HL-60/S4 (cell line): ENCODE measurements at regions not wholly inside any gene's neighbourhood (a gene's known extent, or its start where the extent isn't known, plus 50 kb on each side); places are given as distances from the start of the nearest gene placed in this dataset.

Experiments used
- in situ Hi-C: fragments of 300-500 bp; cut with MboI; formaldehyde crosslinking; loops from 2 replicates; pipeline ENCODE4 v1.14.3; 2022; ENCODE audit warnings: low sequenced_read_pairs

DNA sequence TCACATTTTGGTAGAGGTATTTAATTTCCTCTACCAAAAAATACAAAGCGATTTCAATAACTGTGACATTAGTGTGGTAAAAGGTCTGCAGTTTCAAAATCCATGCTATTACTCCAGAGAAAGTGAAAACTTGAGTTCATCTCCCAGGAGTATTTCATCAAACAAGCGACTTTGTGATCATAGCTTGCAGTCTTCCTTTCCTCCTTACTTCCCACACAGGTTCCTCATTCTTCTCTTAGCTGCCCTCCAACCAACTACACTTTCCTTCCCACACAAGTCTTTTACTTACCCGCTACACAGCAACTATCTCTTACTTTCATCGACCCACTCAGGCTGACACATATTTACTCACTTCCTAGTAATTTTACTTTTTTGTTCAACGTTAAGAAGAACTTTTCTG lies 413.4 kb upstream of the USP15 start:
- in situ Hi-C loops = no loop called here

GRCh38 chr12:61848893-61849292 lies 411.3 kb upstream of the USP15 start:
- in situ Hi-C loops = no loop called here

- in situ Hi-C loops = no loop called here
Observed at GRCh38 chr12:61853945-61854344, 406.3 kb upstream of the USP15 start.

DNA sequence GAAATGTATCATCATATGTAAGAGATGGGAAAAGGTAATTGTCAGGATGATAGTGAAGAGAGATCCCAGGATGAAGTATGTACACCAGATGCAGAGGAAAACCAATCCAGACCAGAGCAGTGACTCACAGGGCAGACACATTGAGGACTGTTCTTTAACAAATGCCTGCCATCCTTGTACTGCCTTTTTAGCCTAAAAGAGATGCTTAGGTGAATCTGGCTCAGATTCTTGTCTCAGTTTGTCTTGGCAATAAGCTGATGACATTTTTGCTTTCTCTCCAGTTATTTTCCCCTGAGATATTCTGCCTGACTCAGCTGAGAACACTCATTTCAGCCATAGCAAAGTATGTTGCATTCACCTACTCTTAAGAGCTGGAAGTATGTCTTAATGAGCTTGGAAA lies 405.3 kb upstream of the USP15 start:
- in situ Hi-C loops = no loop called here

GRCh38 chr12:61857968-61858367 lies 402.2 kb upstream of the USP15 start:
- in situ Hi-C loops = no loop called here

GRCh38 chr12:61860451-61860850 lies 399.8 kb upstream of the USP15 start:
- in situ Hi-C loops = no loop called here

GRCh38 chr12:61862986-61863385 lies 397.2 kb upstream of the USP15 start:
- in situ Hi-C loops = no loop called here

DNA sequence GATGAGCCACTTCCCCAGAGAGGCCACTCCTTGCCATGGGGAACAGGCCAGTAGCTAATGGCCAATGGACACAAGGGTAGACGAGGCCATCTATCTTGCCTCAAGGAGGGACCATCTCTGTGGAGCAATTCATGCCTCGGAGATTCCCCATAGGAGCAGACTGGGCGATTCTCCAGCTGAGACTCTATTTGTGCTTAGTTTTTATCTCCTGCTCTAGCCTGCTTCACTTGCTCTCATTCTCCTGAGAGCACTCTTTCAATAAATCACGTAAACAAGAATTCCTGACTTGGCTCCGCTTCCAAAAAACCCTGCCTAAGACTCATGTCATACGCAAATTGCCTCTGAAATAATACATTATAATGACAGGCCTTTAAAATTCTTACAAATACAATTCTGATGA lies 396.4 kb upstream of the USP15 start:
- in situ Hi-C loops = no loop called here

DNA sequence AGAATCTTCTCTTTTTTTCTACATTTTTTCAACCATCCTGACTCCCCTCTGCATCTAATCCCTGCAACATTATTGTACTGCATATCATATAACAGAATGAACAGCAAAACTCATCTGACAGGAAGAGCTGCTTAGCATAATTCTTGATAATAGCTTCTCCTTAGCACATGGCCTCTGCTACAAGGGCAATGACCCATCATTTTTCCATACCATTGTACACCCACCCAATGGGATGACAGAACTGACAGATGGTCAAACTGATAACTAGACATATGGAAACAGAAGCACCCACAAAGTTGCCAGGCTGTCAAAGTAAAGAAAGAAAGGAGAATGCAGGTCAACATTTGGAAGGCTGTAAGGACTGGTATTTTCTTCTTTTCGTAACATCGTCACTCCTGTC lies 390.4 kb upstream of the USP15 start:
- in situ Hi-C loops = no loop called here

- in situ Hi-C loops = no loop called here
Observed at GRCh38 chr12:61870658-61871484, 389.3 kb upstream of the USP15 start.

GRCh38 chr12:61871485-61871810 lies 388.8 kb upstream of the USP15 start:
- in situ Hi-C loops = no loop called here

DNA sequence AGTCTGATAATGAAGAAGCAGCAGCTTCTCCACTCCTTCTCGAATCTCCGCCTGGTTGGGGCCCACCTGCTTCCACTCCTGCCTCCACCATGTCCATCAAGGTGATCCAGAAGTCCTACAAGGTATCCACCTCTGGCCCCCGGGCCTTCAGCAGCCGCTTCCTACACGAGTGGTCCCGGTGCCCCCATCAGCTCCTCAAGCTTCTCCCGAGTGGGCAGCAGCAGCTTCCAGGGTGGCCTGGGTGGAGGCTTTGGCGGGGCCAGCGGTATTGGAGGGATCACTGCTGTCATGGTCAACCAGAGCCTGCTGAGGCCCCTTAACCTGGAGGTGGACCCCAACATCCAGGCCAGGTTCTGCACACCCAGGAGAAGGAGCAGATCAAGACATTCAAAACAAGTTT lies 381.0 kb upstream of the USP15 start:
- in situ Hi-C loops = no loop called here

DNA sequence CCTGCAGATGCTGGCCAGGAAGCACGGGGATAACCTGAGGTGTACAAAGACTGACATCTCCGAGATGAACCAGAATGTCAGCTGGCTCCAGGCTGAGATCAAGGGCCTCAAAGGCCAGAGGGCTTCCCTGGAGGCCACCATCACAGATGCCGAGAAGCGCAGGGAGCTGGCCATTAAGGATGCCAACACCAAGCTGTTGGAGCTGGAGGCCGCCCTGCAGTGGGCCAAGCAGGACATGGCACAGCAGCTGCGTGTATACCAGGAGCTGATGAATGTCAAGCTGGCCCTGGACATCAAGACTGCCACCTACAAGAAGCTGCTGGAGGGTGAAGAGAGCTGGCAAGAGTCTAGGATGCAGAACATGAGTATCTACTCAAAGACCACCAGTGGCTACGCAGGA lies 380.0 kb upstream of the USP15 start:
- in situ Hi-C loops = no loop called here

DNA sequence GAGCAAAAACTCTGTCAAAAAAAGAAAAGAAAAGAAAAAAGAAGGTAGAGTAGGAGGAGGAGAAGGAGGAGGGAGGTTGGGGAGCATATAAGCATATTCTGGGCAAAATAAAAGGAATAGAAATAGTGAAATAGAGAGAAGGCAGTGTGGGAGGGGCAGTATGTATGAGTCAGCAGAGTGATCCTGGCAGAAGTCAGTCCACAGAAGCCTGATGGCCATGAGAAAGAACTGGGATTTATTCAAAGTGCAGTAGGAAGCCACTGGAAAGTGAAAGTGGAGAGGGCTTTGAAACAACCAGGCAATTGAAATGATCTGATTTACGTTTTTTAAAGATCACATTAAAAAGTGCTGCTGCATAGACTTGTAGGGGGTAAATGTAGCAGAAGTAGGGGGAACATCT lies 368.6 kb upstream of the USP15 start:
- in situ Hi-C loops = no loop called here

GRCh38 chr12:61894168-61894567 lies 366.0 kb upstream of the USP15 start:
- in situ Hi-C loops = no loop called here

DNA sequence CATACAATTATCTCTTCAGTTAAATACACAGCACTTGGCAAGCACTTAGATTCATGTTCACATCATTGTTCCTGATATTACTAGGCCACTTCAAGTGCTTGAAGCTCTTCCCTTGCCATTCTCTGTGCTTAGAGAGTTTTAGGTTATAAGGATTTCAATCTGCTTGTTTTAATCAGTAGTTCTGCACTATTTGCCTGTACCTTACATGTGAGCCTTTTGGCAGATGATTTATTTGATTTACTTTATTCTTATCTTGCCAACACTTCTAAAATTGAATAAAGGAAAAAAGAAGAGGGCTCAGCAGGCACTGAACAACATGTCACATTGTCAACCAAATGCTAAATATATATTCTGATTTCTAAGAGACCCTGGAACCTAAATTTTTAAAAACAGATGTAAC lies 363.8 kb upstream of the USP15 start:
- in situ Hi-C loops = no loop called here

DNA sequence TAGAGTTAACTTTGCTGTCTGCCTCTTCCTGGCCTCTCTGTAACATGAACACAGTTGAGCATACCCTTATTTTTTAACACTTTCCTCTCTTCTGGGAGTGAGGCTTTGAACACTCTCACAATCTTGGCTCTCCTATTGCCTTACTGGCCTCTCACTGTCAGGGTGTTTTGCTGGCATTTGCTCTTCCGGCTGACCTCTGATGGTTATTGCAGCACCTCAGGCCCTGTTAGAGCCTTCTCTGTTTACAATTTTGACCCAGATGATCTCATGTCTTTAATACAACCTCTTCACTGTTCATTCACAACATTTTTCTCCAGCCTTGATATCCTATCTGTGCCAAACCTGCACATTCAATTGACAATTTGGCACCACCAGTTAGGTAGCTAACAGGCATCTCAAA lies 357.8 kb upstream of the USP15 start:
- in situ Hi-C loops = no loop called here

GRCh38 chr12:61911113-61911512 lies 349.1 kb upstream of the USP15 start:
- in situ Hi-C loops = no loop called here

DNA sequence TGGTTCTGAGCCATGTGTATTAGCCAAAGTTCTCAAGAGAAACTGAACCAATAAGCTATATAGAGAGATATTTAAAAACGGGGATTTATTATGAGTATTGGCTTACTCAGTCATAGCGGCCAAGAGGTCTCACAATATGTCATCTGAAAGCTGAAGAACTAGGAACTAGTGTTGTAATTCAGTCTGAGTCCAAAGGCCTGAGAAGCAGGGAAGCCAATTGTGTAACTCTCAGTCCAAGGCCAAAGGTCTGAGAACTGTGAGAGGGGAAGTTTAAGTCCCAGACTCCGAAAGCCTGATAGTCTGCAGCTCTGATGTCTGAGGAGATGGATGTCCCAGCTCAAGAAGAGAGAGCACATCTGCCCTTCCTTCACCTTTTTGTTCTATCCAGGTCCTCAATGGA lies 344.8 kb upstream of the USP15 start:
- in situ Hi-C loops = no loop called here

GRCh38 chr12:61916831-61917230 lies 343.4 kb upstream of the USP15 start:
- in situ Hi-C loops = no loop called here

DNA sequence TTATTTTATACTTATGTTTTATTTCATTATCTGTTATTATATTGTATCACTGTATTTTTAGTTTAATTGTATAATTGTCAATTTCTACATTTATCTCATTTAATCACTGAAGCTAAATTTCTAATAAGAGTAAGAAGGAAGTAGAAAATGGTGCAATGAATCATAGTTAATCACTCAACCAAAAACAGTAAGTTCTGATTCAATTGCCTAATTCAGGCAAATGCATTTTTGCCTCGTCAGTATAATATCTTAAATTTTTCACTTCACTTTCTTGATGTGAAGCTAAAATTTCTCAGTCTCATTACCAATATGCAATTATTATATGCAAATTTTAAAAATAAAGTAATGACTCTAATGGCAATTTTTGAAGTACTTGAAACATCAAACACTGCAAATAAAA lies 340.5 kb upstream of the USP15 start:
- in situ Hi-C loops = no loop called here

GRCh38 chr12:61920230-61920629 lies 340.0 kb upstream of the USP15 start:
- in situ Hi-C loops = no loop called here

GRCh38 chr12:61923152-61923551 lies 337.1 kb upstream of the USP15 start:
- in situ Hi-C loops = no loop called here
